K562 (cell line): ENCODE measurements at regions not wholly inside any gene's neighbourhood (a gene's known extent, or its start where the extent isn't known, plus 50 kb on each side); places are given as distances from the start of the nearest gene placed in this dataset.

ENCODE experiments used
- MYC ChIP-seq, 2 experiments: fragments of 250-450 bp in 1 of 2; sonication (Bioruptor Pico) in 1 of 2; IDR thresholded peaks; 2 replicates each; pipeline versions ENCODE4 v1.5.1 to v1.6.1; 2012 to 2021; ENCODE audit warnings: low read depth in 2 of 2, borderline replicate concordance in 1 of 2, improper control_type of control experiment in 1 of 2, low read length in 1 of 2, mild to moderate bottlenecking in 1 of 2, moderate library complexity in 1 of 2
- TAF7 ChIP-seq: fragments of 450-650 bp; IDR thresholded peaks from 2 replicates; pipeline ENCODE4 v1.6.1; 2016; ENCODE audit warnings: missing genetic modification characterization, missing compliant biosample characterization
- ZKSCAN3 ChIP-seq: fragments of 250-450 bp; sonication (Bioruptor Pico); IDR thresholded peaks from 2 replicates; pipeline ENCODE4 v1.4.0; 2020
- ZNF174 ChIP-seq: fragments of 250-450 bp; sonication (Bioruptor Pico); IDR thresholded peaks from 2 replicates; pipeline ENCODE4 v1.4.0; 2020; ENCODE audit warnings: mild to moderate bottlenecking
- TF ChIP-seq, protein P1 (sequence below): fragments of 200-600 bp; sonication (generic); IDR thresholded peaks from one replicate; pipeline ENCODE4 v1.6.1; 2012; ENCODE audit warnings: mild to moderate bottlenecking, low read depth, low read length, inconsistent platforms

DNA sequence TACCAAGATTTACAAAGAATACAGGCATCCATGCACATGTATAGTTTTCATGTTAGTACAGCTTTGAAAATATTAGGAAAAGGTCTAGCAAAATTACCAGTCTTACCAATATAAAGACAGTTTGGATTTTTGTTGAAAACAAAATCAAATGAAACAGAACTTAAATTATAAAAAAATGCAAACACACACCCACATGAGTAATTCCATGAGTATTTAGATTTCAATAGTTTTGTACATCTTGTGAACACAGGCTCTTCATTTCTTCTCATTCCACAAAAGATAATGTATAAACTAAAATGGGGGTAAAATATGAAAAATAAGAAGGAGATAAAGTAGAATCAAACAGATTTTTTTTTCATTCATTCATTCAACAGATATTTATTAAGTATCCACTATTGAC, 682.2 kb upstream of the ANKRD30A start (continued):
- TF ChIP-seq, protein P1, sequence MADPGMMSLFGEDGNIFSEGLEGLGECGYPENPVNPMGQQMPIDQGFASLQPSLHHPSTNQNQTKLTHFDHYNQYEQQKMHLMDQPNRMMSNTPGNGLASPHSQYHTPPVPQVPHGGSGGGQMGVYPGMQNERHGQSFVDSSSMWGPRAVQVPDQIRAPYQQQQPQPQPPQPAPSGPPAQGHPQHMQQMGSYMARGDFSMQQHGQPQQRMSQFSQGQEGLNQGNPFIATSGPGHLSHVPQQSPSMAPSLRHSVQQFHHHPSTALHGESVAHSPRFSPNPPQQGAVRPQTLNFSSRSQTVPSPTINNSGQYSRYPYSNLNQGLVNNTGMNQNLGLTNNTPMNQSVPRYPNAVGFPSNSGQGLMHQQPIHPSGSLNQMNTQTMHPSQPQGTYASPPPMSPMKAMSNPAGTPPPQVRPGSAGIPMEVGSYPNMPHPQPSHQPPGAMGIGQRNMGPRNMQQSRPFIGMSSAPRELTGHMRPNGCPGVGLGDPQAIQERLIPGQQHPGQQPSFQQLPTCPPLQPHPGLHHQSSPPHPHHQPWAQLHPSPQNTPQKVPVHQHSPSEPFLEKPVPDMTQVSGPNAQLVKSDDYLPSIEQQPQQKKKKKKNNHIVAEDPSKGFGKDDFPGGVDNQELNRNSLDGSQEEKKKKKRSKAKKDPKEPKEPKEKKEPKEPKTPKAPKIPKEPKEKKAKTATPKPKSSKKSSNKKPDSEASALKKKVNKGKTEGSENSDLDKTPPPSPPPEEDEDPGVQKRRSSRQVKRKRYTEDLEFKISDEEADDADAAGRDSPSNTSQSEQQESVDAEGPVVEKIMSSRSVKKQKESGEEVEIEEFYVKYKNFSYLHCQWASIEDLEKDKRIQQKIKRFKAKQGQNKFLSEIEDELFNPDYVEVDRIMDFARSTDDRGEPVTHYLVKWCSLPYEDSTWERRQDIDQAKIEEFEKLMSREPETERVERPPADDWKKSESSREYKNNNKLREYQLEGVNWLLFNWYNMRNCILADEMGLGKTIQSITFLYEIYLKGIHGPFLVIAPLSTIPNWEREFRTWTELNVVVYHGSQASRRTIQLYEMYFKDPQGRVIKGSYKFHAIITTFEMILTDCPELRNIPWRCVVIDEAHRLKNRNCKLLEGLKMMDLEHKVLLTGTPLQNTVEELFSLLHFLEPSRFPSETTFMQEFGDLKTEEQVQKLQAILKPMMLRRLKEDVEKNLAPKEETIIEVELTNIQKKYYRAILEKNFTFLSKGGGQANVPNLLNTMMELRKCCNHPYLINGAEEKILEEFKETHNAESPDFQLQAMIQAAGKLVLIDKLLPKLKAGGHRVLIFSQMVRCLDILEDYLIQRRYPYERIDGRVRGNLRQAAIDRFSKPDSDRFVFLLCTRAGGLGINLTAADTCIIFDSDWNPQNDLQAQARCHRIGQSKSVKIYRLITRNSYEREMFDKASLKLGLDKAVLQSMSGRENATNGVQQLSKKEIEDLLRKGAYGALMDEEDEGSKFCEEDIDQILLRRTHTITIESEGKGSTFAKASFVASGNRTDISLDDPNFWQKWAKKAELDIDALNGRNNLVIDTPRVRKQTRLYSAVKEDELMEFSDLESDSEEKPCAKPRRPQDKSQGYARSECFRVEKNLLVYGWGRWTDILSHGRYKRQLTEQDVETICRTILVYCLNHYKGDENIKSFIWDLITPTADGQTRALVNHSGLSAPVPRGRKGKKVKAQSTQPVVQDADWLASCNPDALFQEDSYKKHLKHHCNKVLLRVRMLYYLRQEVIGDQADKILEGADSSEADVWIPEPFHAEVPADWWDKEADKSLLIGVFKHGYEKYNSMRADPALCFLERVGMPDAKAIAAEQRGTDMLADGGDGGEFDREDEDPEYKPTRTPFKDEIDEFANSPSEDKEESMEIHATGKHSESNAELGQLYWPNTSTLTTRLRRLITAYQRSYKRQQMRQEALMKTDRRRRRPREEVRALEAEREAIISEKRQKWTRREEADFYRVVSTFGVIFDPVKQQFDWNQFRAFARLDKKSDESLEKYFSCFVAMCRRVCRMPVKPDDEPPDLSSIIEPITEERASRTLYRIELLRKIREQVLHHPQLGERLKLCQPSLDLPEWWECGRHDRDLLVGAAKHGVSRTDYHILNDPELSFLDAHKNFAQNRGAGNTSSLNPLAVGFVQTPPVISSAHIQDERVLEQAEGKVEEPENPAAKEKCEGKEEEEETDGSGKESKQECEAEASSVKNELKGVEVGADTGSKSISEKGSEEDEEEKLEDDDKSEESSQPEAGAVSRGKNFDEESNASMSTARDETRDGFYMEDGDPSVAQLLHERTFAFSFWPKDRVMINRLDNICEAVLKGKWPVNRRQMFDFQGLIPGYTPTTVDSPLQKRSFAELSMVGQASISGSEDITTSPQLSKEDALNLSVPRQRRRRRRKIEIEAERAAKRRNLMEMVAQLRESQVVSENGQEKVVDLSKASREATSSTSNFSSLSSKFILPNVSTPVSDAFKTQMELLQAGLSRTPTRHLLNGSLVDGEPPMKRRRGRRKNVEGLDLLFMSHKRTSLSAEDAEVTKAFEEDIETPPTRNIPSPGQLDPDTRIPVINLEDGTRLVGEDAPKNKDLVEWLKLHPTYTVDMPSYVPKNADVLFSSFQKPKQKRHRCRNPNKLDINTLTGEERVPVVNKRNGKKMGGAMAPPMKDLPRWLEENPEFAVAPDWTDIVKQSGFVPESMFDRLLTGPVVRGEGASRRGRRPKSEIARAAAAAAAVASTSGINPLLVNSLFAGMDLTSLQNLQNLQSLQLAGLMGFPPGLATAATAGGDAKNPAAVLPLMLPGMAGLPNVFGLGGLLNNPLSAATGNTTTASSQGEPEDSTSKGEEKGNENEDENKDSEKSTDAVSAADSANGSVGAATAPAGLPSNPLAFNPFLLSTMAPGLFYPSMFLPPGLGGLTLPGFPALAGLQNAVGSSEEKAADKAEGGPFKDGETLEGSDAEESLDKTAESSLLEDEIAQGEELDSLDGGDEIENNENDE = no peak
- TF ChIP-seq ZKSCAN3 (CRISPR knock-in tag) = no peak
- TF ChIP-seq ZNF174 (CRISPR knock-in tag) = no peak
- no peak for TF ChIP-seq MYC (IDR thresholded peaks at IDR 0.05; ENCODE audit: low read depth, low read length)
- no peak for TF ChIP-seq MYC (CRISPR knock-in tag; IDR thresholded peaks at IDR 0.05; ENCODE audit: borderline replicate concordance, low read depth)
- no peak for TF ChIP-seq TAF7 (tag)
